ENCODE measurements at regions not wholly inside any gene's neighbourhood (a gene's known extent, or its start where the extent isn't known, plus 50 kb on each side); places are given as distances from the start of the nearest gene placed in this dataset.
"Not testable (repeated sequence)": the region's sequence is repeated elsewhere in the genome, so short reads cannot be mapped to it uniquely, and the experiment has no call there.

DNA sequence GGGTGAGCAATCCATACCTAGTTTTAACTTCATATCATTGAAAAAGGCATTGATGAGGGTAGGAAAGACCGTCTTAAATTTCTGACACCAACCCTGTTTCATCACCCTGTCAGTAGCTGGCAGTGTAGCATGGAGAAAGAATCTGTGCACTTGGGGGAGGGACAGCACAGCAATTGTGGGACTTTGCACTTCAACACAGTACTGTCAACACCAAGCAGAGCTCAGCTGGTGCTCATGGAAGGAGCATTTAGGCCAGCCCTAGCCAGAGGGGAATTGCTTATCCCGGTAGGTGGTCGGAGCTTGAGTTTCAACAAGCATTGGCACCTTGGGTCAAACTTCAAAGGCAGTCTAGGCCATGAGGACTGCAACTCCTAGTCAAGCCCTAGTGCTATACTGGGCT, 281.6 kb upstream of the TGIF2LY start:
- TF ChIP-seq, protein P1, sequence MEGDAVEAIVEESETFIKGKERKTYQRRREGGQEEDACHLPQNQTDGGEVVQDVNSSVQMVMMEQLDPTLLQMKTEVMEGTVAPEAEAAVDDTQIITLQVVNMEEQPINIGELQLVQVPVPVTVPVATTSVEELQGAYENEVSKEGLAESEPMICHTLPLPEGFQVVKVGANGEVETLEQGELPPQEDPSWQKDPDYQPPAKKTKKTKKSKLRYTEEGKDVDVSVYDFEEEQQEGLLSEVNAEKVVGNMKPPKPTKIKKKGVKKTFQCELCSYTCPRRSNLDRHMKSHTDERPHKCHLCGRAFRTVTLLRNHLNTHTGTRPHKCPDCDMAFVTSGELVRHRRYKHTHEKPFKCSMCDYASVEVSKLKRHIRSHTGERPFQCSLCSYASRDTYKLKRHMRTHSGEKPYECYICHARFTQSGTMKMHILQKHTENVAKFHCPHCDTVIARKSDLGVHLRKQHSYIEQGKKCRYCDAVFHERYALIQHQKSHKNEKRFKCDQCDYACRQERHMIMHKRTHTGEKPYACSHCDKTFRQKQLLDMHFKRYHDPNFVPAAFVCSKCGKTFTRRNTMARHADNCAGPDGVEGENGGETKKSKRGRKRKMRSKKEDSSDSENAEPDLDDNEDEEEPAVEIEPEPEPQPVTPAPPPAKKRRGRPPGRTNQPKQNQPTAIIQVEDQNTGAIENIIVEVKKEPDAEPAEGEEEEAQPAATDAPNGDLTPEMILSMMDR (IDR thresholded peaks at IDR 0.05; ENCODE audit: low read depth, low read length, poor library complexity, severe bottlenecking): not testable (repeated sequence)
- not testable (repeated sequence) for TF ChIP-seq EZH2phosphoT487 (IDR thresholded peaks at IDR 0.05; ENCODE audit: borderline replicate concordance, low read length)

All from DOHH2 (cell line).